ENCODE measurements at regions not wholly inside any gene's neighbourhood (a gene's known extent, or its start where the extent isn't known, plus 50 kb on each side); places are given as distances from the start of the nearest gene placed in this dataset.

DNA sequence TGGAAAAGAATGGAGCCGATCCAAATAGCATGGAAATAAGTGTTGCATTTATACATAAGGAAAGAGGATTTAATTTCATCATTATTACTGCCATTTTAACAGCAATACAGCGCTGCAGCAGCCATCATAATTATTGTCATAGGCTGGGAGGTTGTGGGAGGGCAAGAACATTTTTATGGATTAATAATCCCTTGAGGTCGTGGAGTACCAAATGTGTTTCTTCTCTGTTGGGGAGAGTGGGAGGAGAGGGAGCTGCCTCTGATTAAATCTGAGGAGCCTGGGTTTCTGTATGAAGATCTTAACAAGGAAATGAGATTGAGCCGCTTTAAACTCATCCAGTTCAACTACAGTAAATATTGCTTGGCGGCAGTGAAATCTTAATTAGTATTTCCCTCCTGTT lies 805.9 kb downstream of the PCDH17 start:
- no peak for ATAC-seq
- CTCF ChIA-PET (ENCODE audit: low intra/inter-chr PET ratio, low total read pairs), result no interaction called here
- WGBS (ENCODE audit: low lambda C conversion rate), result 21% methylated on average over 5 of the region's 5 CpGs
- in situ Hi-C loops (cut with HindIII; ENCODE audit: extremely low pct_ligation_motif_present, low pct_unique_long_range_greater_than_20kb) (no loop called here), intact Hi-C loops (cut with micrococcal nuclease; ENCODE audit: unreplicated experiment) (no loop called here)
- no peak overlapping the region for H3K4me3 ChIP-seq (replicated peaks in 1 of 3; ENCODE audit: insufficient read depth in 1 of 3, low read depth in 2 of 3, low read length in 3 of 3)
- no peak overlapping the region for H2AFZ ChIP-seq (ENCODE audit: low read length)
- no peak overlapping the region for H3K4me2 ChIP-seq (ENCODE audit: low read depth, low read length)
- TF ChIP-seq ZNF577 (CRISPR knock-in tag; IDR thresholded peaks at IDR 0.05; ENCODE audit: borderline replicate concordance, low read depth), result no peak
- TF ChIP-seq ZNF746 (CRISPR knock-in tag; IDR thresholded peaks at IDR 0.05), result no peak
- no peak for TF ChIP-seq MZF1 (CRISPR knock-in tag; IDR thresholded peaks at IDR 0.05; ENCODE audit: borderline replicate concordance)
- TF ChIP-seq HMGA1 (CRISPR knock-in tag; conservative IDR thresholded peaks at IDR 0.05), result no peak
- TF ChIP-seq ZNF747 (CRISPR knock-in tag; IDR thresholded peaks at IDR 0.05; ENCODE audit: borderline replicate concordance), result no peak
- no peak for TF ChIP-seq ZNF782 (CRISPR knock-in tag; IDR thresholded peaks at IDR 0.05; ENCODE audit: borderline replicate concordance)
- no peak for TF ChIP-seq ZNF552 (CRISPR knock-in tag; IDR thresholded peaks at IDR 0.05; ENCODE audit: borderline replicate concordance)
- no peak for TF ChIP-seq ZNF510 (CRISPR knock-in tag; IDR thresholded peaks at IDR 0.05; ENCODE audit: low read depth)
- no peak for FAIRE-seq
- no TSS peak for BruUV-seq (replicated peaks)
- H3K79me2 ChIP-seq (ENCODE audit: insufficient read depth, low read length), result no peaks in the 10 kb centered on the region
- H3K27me3 ChIP-seq (ENCODE audit: control insufficient read depth in 1 of 2, insufficient read depth in 2 of 2, low read length in 2 of 2), result no peaks in the 10 kb centered on the region
- no peaks in the 10 kb centered on the region for H4K20me1 ChIP-seq (ENCODE audit: insufficient read depth, low read length)
- H3K9ac ChIP-seq (ENCODE audit: insufficient read depth, low read depth, low read length), result no peak overlapping the region
- no peak overlapping the region for H3K27ac ChIP-seq (ENCODE audit: extremely low read length, insufficient read depth, low read length)
- H3K4me1 ChIP-seq (ENCODE audit: insufficient read depth, low read length), result no peaks in the 10 kb centered on the region
- POLR2A ChIA-PET, result no interaction called here
- no peak for DNase-seq (ENCODE audit: low spot score)
- no peaks in the 10 kb centered on the region for H3K36me3 ChIP-seq (replicated peaks in 1 of 2; ENCODE audit: control insufficient read depth in 1 of 2, insufficient read depth in 2 of 2, low read length in 2 of 2)
- H3K9me3 ChIP-seq (ENCODE audit: low read length), result no peaks in the 10 kb centered on the region

DNA sequence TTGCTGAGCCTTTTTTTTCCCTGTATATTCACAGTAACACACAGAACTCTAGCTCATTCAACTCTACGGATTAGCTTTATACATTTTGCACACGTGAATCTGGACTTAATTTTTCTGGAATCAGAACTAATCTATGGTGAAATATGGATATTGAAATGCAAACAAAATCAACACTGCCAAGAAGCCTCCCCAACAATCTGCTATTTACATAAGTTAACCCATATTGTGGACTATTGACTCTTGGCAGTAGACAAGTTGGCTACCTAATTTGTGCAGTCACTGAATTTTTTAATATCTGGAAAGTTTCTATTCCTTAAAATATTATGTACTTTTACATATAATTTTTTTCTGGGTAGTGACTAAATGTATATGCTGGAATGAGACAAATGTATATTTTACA lies 815.4 kb downstream of the PCDH17 start:
- Histone ChIP-seq H3K27ac (ENCODE audit: extremely low read length, insufficient read depth, low read length) (no peak overlapping the region), H3K4me2 (ENCODE audit: low read depth, low read length) (no peak overlapping the region), H3K4me1 (ENCODE audit: insufficient read depth, low read length) (peaks cover 8% of the 10 kb centered on the region), H3K79me2 (ENCODE audit: insufficient read depth, low read length) (no peaks in the 10 kb centered on the region), H3K36me3 (replicated peaks in 1 of 2; ENCODE audit: control insufficient read depth in 1 of 2, insufficient read depth in 2 of 2, low read length in 2 of 2) (no peaks in the 10 kb centered on the region), H3K4me3 (replicated peaks in 1 of 3; ENCODE audit: insufficient read depth in 1 of 3, low read depth in 2 of 3, low read length in 3 of 3) (no peak overlapping the region), H3K27me3 (ENCODE audit: control insufficient read depth in 1 of 2, insufficient read depth in 2 of 2, low read length in 2 of 2) (no peaks in the 10 kb centered on the region), H3K9me3 (ENCODE audit: low read length) (0 out of 2 replicates have a peak, but pooled peaks cover 5% of the 10 kb centered on the region), H3K9ac (ENCODE audit: insufficient read depth, low read depth, low read length) (no peak overlapping the region), H4K20me1 (ENCODE audit: insufficient read depth, low read length) (no peaks in the 10 kb centered on the region), H2AFZ (ENCODE audit: low read length) (no peak overlapping the region)
- CTCF ChIA-PET (ENCODE audit: low intra/inter-chr PET ratio, low total read pairs), result no interaction called here
- in situ Hi-C loops (cut with HindIII; ENCODE audit: extremely low pct_ligation_motif_present, low pct_unique_long_range_greater_than_20kb) (no loop called here), intact Hi-C loops (cut with micrococcal nuclease; ENCODE audit: unreplicated experiment) (no loop called here)
- FAIRE-seq (no peak), DNase-seq (ENCODE audit: low spot score) (no peak), ATAC-seq (no peak)
- BruUV-seq (replicated peaks), result no TSS peak
- peak; percentile 60; the same call in 1 of the 2 replicates for TF ChIP-seq ZNF652 (CRISPR knock-in tag; IDR thresholded peaks at IDR 0.05; ENCODE audit: borderline replicate concordance, low read depth)
- TF ChIP-seq, protein P1, sequence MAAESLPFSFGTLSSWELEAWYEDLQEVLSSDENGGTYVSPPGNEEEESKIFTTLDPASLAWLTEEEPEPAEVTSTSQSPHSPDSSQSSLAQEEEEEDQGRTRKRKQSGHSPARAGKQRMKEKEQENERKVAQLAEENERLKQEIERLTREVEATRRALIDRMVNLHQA (CRISPR knock-in tag; IDR thresholded peaks at IDR 0.05), result no peak
- 64% methylated on average over 2 of the region's 2 CpGs for WGBS (ENCODE audit: low lambda C conversion rate)
- POLR2A ChIA-PET, result no interaction called here

Data from HepG2 (cell line).